ENCODE measurements at regions not wholly inside any gene's neighbourhood (a gene's known extent, or its start where the extent isn't known, plus 50 kb on each side); places are given as distances from the start of the nearest gene placed in this dataset.

GRCh38 chr12:39047539-39048262 is 142.3 kb upstream of the CPNE8 start:
- DNase-seq (ENCODE audit: low read depth), result no peak

- no peak for DNase-seq (ENCODE audit: low read depth)
Observed at GRCh38 chr12:39044754-39045153, 139.4 kb upstream of the CPNE8 start.

GRCh38 chr12:39043424-39043822 is 138.0 kb upstream of the CPNE8 start:
- DNase-seq (ENCODE audit: low read depth), result no peak

- no peak for DNase-seq (ENCODE audit: low read depth)
Observed at GRCh38 chr12:39040275-39040674, 134.9 kb upstream of the CPNE8 start.

- no peak for DNase-seq (ENCODE audit: low read depth)
Observed at GRCh38 chr12:39037115-39037514, 131.7 kb upstream of the CPNE8 start.

- no peak for DNase-seq (ENCODE audit: low read depth)
Observed at GRCh38 chr12:39036105-39036504, 130.7 kb upstream of the CPNE8 start.

- no peak for DNase-seq (ENCODE audit: low read depth)
Observed at GRCh38 chr12:39033782-39034181, 128.4 kb upstream of the CPNE8 start.

GRCh38 chr12:39032448-39032847 is 127.1 kb upstream of the CPNE8 start:
- DNase-seq (ENCODE audit: low read depth), result no peak

GRCh38 chr12:39032034-39032433 is 126.6 kb upstream of the CPNE8 start:
- DNase-seq (ENCODE audit: low read depth), result no peak

GRCh38 chr12:39028382-39028781 is 123.0 kb upstream of the CPNE8 start:
- no peak for DNase-seq (ENCODE audit: low read depth)

- no peak for DNase-seq (ENCODE audit: low read depth)
Observed at GRCh38 chr12:39012870-39013269, 107.5 kb upstream of the CPNE8 start.

GRCh38 chr12:39011166-39011565 is 105.8 kb upstream of the CPNE8 start:
- DNase-seq (ENCODE audit: low read depth), result no peak

- DNase-seq (ENCODE audit: low read depth), result no peak
Observed at GRCh38 chr12:39010406-39010805, 105.0 kb upstream of the CPNE8 start.

- DNase-seq (ENCODE audit: low read depth), result no peak
Observed at GRCh38 chr12:39007619-39008018, 102.2 kb upstream of the CPNE8 start.

GRCh38 chr12:39006286-39006685 is 100.9 kb upstream of the CPNE8 start:
- no peak for DNase-seq (ENCODE audit: low read depth)

GRCh38 chr12:39005671-39006070 is 100.3 kb upstream of the CPNE8 start:
- DNase-seq (ENCODE audit: low read depth), result no peak

- DNase-seq (ENCODE audit: low read depth), result no peak
Observed at GRCh38 chr12:39003541-39004155, 98.3 kb upstream of the CPNE8 start.

GRCh38 chr12:39000370-39000769 is 95.0 kb upstream of the CPNE8 start:
- DNase-seq (ENCODE audit: low read depth), result no peak

- no peak for DNase-seq (ENCODE audit: low read depth)
Observed at GRCh38 chr12:38998887-38999482, 93.6 kb upstream of the CPNE8 start.

GRCh38 chr12:38995249-38995648 is 89.9 kb upstream of the CPNE8 start:
- DNase-seq (ENCODE audit: low read depth), result no peak

GRCh38 chr12:38985961-38986360 is 80.6 kb upstream of the CPNE8 start:
- no peak for DNase-seq (ENCODE audit: low read depth)

- no peak for DNase-seq (ENCODE audit: low read depth)
Observed at GRCh38 chr12:38984388-38984787, 79.0 kb upstream of the CPNE8 start.

- DNase-seq (ENCODE audit: low read depth), result no peak
Observed at GRCh38 chr12:38983117-38983571, 77.8 kb upstream of the CPNE8 start.

Data from CMK (cell line).